H54 (cell line): ENCODE measurements at regions not wholly inside any gene's neighbourhood (a gene's known extent, or its start where the extent isn't known, plus 50 kb on each side); places are given as distances from the start of the nearest gene placed in this dataset.

Source experiments
- DNase-seq: peaks from one replicate; pipeline ENCODE4 v3.0.0; 2011; ENCODE audit warnings: low spot score, mixed read lengths; ENCODE audit not compliant: insufficient read length
- FAIRE-seq: peaks from 3 replicates; lab custom pipeline; 2011; peaks lifted over from hg19 to GRCh38; lab: Jason Lieb, UNC
- POLR2A ChIP-seq: IDR thresholded peaks from 2 replicates; pipeline ENCODE4 v1.6.1; 2011; ENCODE audit warnings: low read depth, mild to moderate bottlenecking, low read length

- no peak for TF ChIP-seq POLR2A
- DNase-seq, result no peak
- no peak for FAIRE-seq
These were observed 124.9 kb downstream of the OAT start for GRCh38 chr10:124293616-124294449.

- no peak for TF ChIP-seq POLR2A
- no peak for FAIRE-seq
- DNase-seq, result no peak
These were observed 125.7 kb downstream of the OAT start for GRCh38 chr10:124292911-124293615.

GRCh38 chr10:124291001-124291701 is 127.6 kb downstream of the OAT start:
- no peak for TF ChIP-seq POLR2A
- DNase-seq (no peak), FAIRE-seq (no peak)

GRCh38 chr10:124289851-124290795 is 128.6 kb downstream of the OAT start:
- DNase-seq (no peak), FAIRE-seq (no peak)
- TF ChIP-seq POLR2A, result no peak

- DNase-seq (no peak), FAIRE-seq (no peak)
These were observed 129.5 kb downstream of the OAT start for GRCh38 chr10:124288928-124289850.

GRCh38 chr10:124288486-124288885 is 130.2 kb downstream of the OAT start:
- FAIRE-seq (no peak), DNase-seq (no peak)
- no peak for TF ChIP-seq POLR2A

More at GRCh38 chr10:124288928-124289850, 129.5 kb downstream of the OAT start:
- TF ChIP-seq POLR2A, result no peak

- FAIRE-seq, result no peak
- DNase-seq, result no peak
- no peak for TF ChIP-seq POLR2A
These were observed 130.9 kb downstream of the OAT start for GRCh38 chr10:124287791-124288190.

DNA sequence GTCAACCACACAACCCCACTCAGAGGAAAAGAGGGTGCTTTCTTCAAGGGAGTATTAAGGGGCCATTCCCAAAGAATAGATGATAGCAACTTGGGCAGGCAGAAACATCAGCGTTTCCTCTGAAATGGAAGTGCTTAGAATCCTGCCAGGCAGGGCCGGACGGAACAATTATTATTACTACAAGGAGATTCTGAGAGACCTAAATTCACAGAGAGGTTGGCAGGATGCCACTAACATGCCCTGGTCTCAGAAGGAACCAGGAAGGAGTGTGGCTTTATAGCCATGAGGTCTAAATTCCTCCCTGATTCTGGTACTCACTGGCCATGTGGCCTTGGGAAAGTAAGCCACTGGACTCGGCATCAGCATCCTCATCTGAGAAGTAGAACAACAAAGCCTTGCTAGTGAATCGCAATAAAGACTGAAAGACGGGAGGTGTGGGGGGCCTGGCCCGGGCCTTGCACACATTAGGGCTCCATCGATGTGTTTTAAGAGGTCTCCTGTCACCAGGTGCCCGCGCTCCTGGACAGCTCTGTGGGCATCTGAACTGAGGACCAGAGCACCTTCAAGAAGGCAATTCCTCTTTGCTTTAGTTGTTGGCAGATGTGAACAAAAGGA is 131.5 kb downstream of the OAT start:
- DNase-seq, result no peak
- TF ChIP-seq POLR2A, result no peak
- FAIRE-seq, result no peak

- TF ChIP-seq POLR2A, result no peak
- no peak for FAIRE-seq
These were observed 132.1 kb downstream of the OAT start for GRCh38 chr10:124286621-124287020.

DNA sequence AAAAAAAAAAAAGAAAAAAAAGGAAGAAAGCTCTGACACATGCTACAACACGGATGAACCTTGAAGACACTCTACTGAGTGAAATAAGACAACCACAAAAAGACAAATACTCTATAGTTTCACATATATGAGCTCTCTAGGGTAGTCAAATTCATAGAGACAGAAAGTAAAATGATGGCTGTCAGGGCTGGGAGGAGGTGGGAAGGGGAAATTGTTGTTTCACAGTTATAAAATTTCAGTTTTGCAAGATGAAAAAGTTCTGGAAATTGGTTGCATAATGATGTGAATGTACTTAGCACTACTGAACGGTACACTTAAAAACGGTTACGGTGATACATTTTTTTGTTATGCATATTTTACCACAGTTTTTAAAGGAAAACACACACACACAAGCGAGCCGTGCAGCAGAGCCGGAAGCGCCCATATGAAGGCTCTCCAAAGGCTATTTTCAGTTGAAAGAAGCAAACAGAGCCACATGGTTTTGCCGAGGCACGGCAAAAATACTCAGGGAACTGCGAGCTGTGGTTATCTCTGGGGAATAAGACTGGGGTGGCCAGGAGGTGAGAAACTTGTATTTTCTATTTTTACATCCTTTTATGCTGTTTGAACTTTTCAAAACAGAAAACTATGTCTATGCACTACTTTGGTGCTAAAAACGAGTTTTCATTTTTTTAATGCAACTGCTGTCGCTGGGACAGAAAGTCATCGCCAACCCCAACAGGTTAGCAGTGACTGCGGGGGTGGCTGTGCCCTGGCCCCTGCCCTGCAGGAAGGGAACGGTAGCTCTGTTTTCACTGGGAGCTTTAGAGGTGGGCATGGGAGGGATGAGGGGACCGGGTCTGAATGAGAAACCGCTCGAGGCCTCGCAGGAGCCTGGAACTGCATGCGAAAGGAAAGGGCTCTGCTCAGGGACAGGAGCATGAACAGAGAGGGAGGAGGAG is 132.9 kb downstream of the OAT start:
- no peak for TF ChIP-seq POLR2A
- no peak for DNase-seq
- FAIRE-seq, result no peak

More at GRCh38 chr10:124286621-124287020, 132.1 kb downstream of the OAT start:
- DNase-seq, result no peak

DNA sequence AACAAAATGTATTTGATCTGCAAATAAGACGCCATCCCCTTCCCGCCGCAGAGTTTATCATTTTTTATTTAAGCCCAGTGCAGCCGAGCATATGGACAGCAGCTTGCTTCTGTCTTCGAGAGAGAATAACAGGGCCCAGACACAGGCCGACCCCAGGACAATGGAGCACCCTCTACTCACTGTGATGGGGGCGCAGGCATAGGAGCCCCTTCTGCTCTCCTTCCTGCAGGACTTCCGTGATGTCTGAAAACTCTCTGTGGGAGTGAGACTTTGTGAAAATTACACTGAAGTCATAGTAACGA is 134.8 kb downstream of the OAT start:
- no peak for TF ChIP-seq POLR2A
- DNase-seq, result no peak
- no peak for FAIRE-seq
